HCT116 (cell line): ENCODE measurements at regions not wholly inside any gene's neighbourhood (a gene's known extent, or its start where the extent isn't known, plus 50 kb on each side); places are given as distances from the start of the nearest gene placed in this dataset.

Source experiments
- CBX3 ChIP-seq: IDR thresholded peaks from 2 replicates; pipeline ENCODE4 v1.6.1; 2012; ENCODE audit warnings: low read depth
- CTCF ChIP-seq, 3 experiments: fragments of 200-600 bp in 1 of 3; sonication (generic) in 1 of 3; IDR thresholded peaks in 2 of 3; conservative IDR thresholded peaks in 1 of 3; 2 replicates each; pipeline ENCODE4 v1.5.1; 2012 to 2017; ENCODE audit warnings: low read depth in 2 of 3, low read length in 2 of 3, antibody characterized with exemption in 1 of 3, borderline replicate concordance in 1 of 3, control low read depth in 1 of 3, mild to moderate bottlenecking in 1 of 3, mixed read lengths in 1 of 3, mixed run types in 1 of 3, moderate library complexity in 1 of 3; ENCODE audit not compliant: insufficient read depth in 1 of 3
- EZH2 ChIP-seq: fragments of 200-600 bp; sonication (generic); IDR thresholded peaks from 2 replicates; pipeline ENCODE4 v1.6.1; 2017; ENCODE audit warnings: antibody characterized with exemption, mixed run types
- EZH2phosphoT487 ChIP-seq: fragments of 200-600 bp; IDR thresholded peaks from 2 replicates; pipeline ENCODE4 v1.6.1; 2018; ENCODE audit warnings: antibody characterized with exemption, borderline replicate concordance
- MAX ChIP-seq: IDR thresholded peaks from 2 replicates; pipeline ENCODE4 v1.6.1; 2012
- POLR2A ChIP-seq: IDR thresholded peaks from 2 replicates; pipeline ENCODE4 v1.7.0; 2011; ENCODE audit warnings: borderline replicate concordance; ENCODE audit not compliant: insufficient read depth, insufficient read length; ENCODE audit errors: extremely low read depth
- POLR2AphosphoS5 ChIP-seq: IDR thresholded peaks from 2 replicates; pipeline ENCODE4 v1.6.1; 2011; ENCODE audit warnings: mild to moderate bottlenecking, low read depth, low read length, moderate library complexity
- SP1 ChIP-seq: IDR thresholded peaks from 2 replicates; pipeline ENCODE4 v1.6.1; 2012; ENCODE audit warnings: low read depth
- ZBTB33 ChIP-seq: IDR thresholded peaks from 2 replicates; pipeline ENCODE4 v1.6.1; 2011; ENCODE audit warnings: mild to moderate bottlenecking, low read length, moderate library complexity; ENCODE audit not compliant: insufficient replicate concordance; ENCODE audit errors: extremely low read depth
- ZNF274 ChIP-seq: fragments of 200-500 bp; sonication (Bioruptor generic); IDR thresholded peaks from 2 replicates; pipeline ENCODE4 v1.6.1; 2014; ENCODE audit warnings: mild to moderate bottlenecking, low read depth, low read length, inconsistent platforms

GRCh38 chr2:120631724-120632123 is 103.9 kb upstream of the GLI2 start:
- TF ChIP-seq CTCF (IDR thresholded peaks at IDR 0.05 in 2 of 3, conservative IDR thresholded peaks at IDR 0.05 in 1 of 3; ENCODE audit: borderline replicate concordance in 1 of 3, insufficient read depth in 1 of 3, low read depth in 2 of 3, low read length in 2 of 3) (no peak), POLR2A (no peak), POLR2AphosphoS5 (no peak), ZNF274 (no peak), EZH2 (no peak), ZBTB33 (no peak), EZH2phosphoT487 (no peak), MAX (no peak), CBX3 (no peak), SP1 (no peak)
